ENCODE measurements at regions not wholly inside any gene's neighbourhood (a gene's known extent, or its start where the extent isn't known, plus 50 kb on each side); places are given as distances from the start of the nearest gene placed in this dataset.

DNA sequence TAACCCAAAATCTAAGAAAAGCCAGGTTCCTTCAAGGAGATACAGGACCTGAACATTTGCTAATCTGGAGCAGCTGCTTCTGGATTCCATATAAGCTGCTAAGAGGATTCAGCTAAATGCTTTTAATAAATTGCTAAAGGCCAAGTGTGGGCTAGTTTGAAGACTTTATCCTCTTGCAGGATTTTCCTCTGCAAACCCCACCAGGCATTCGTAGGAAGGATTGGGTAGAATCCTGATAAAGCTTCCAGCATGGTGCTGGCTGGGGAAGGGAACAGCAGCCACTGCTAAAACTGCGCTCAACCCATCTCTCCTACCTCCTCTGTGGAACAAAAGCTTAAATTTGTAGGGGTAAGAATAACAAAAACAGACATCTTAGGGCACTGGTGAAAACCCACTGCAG is 61.3 kb upstream of the TAB3 start:
- WGBS, 3 donors: 60 to 76% (median 62%) methylated on average over 2 of the region's 2 CpGs
- TF ChIP-seq EP300 (IDR thresholded peaks at IDR 0.05) (no peak), POLR2A (IDR thresholded peaks at IDR 0.05) (no peak)
- TF ChIP-seq, protein P1, sequence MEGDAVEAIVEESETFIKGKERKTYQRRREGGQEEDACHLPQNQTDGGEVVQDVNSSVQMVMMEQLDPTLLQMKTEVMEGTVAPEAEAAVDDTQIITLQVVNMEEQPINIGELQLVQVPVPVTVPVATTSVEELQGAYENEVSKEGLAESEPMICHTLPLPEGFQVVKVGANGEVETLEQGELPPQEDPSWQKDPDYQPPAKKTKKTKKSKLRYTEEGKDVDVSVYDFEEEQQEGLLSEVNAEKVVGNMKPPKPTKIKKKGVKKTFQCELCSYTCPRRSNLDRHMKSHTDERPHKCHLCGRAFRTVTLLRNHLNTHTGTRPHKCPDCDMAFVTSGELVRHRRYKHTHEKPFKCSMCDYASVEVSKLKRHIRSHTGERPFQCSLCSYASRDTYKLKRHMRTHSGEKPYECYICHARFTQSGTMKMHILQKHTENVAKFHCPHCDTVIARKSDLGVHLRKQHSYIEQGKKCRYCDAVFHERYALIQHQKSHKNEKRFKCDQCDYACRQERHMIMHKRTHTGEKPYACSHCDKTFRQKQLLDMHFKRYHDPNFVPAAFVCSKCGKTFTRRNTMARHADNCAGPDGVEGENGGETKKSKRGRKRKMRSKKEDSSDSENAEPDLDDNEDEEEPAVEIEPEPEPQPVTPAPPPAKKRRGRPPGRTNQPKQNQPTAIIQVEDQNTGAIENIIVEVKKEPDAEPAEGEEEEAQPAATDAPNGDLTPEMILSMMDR (IDR thresholded peaks at IDR 0.05): no peak
- Histone ChIP-seq H3K36me3 (no peaks in the 10 kb centered on the region), H3K4me1 (ENCODE audit: insufficient read depth) (no peaks in the 10 kb centered on the region), H3K9me3 (no peaks in the 10 kb centered on the region), H3K27me3 (no peaks in the 10 kb centered on the region), H3K27ac (no peak overlapping the region), H3K4me3 (no peak overlapping the region)
- intact Hi-C loops (cut with DNase I): no loop called here
- no peak for DNase-seq

DNA sequence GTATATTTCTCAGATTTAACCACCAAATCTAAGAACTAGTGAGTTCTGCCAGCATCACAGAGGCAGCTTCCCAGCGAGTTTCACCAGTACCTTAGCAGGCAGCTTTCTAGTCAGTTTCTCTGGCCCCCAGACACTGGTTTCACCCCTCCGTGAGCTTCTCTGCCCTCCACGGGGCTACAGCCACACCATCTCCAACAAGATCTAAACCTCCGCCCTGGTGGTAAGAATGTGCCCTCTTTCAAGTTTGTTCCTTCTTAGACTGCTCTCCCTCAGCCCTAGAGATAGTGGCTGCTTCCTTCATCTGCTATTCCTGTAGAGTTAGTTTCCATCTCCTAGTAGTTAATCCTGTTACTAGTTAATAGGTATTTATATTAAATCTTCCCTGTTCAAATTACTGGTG is 60.5 kb upstream of the TAB3 start:
- H3K36me3 ChIP-seq: no peaks in the 10 kb centered on the region
- no peaks in the 10 kb centered on the region for H3K4me1 ChIP-seq (ENCODE audit: insufficient read depth)
- no peak overlapping the region for H3K4me3 ChIP-seq
- intact Hi-C loops (cut with DNase I): no loop called here
- no peaks in the 10 kb centered on the region for H3K9me3 ChIP-seq
- DNase-seq: no peak
- H3K27me3 ChIP-seq: no peaks in the 10 kb centered on the region
- TF ChIP-seq POLR2A (IDR thresholded peaks at IDR 0.05) (no peak), EP300 (IDR thresholded peaks at IDR 0.05) (no peak)
- TF ChIP-seq, protein P1 (IDR thresholded peaks at IDR 0.05): no peak
- WGBS, 3 donors: 57 to 81% (median 72%) methylated on average over 4 of the region's 4 CpGs
- no peak overlapping the region for H3K27ac ChIP-seq

DNA sequence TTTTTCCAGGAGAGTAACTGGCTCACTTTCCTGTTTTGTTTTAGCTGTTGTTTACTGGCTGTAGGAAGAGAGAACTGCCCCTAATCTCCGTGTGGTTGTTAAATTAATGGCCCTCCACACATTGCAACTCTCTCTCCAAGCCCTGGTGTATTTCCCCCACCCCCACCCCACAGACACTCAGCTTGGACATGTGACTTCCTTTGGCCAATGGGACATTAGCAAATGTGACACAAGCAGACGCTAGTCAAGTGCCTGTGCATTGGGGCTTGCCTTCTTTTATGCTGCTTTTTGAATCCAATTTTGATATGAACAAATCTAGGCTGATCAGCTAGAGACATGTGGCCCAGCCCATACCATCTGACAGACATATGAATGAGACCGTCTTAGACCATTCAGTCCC is 59.6 kb upstream of the TAB3 start:
- no peaks in the 10 kb centered on the region for H3K27me3 ChIP-seq
- H3K27ac ChIP-seq: no peak overlapping the region
- no peak for DNase-seq
- H3K36me3 ChIP-seq: no peaks in the 10 kb centered on the region
- no peaks in the 10 kb centered on the region for H3K9me3 ChIP-seq
- TF ChIP-seq POLR2A (IDR thresholded peaks at IDR 0.05) (no peak), EP300 (IDR thresholded peaks at IDR 0.05) (no peak)
- TF ChIP-seq, protein P1 (IDR thresholded peaks at IDR 0.05): no peak
- 49 to 58% (median 50%) methylated on average over 3 of the region's 3 CpGs for WGBS, 3 donors
- intact Hi-C loops (cut with DNase I): no loop called here
- no peak overlapping the region for H3K4me3 ChIP-seq
- H3K4me1 ChIP-seq (ENCODE audit: insufficient read depth): no peaks in the 10 kb centered on the region

DNA sequence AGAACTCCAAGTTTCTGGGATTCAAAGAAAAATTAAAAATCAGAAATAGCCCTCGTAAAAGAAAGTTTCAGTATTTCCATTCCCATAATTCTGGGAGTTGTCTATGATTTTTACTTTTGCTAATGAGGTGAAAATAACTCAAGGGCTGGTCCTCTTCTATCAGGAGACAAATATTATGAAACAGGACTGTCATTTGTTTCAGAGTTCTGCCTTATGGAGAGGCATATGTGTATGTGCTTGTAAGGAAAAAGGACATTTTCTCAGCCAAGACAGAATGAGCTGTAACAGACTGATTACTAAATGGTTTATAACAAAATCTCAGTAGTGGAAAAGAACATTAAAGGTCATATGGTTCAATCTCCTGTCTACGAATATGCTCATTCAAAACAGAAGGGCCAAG is 59.0 kb upstream of the TAB3 start:
- Histone ChIP-seq H3K36me3 (no peaks in the 10 kb centered on the region), H3K4me3 (no peak overlapping the region), H3K27ac (no peak overlapping the region), H3K4me1 (ENCODE audit: insufficient read depth) (no peaks in the 10 kb centered on the region), H3K27me3 (no peaks in the 10 kb centered on the region), H3K9me3 (no peaks in the 10 kb centered on the region)
- intact Hi-C loops (cut with DNase I): no loop called here
- 52 to 56% (median 53%) methylated on average over 2 of the region's 2 CpGs for WGBS, 3 donors
- TF ChIP-seq POLR2A (IDR thresholded peaks at IDR 0.05): no peak
- no peak for TF ChIP-seq EP300 (IDR thresholded peaks at IDR 0.05)
- TF ChIP-seq, protein P1 (IDR thresholded peaks at IDR 0.05): no peak
- no peak for DNase-seq

DNA sequence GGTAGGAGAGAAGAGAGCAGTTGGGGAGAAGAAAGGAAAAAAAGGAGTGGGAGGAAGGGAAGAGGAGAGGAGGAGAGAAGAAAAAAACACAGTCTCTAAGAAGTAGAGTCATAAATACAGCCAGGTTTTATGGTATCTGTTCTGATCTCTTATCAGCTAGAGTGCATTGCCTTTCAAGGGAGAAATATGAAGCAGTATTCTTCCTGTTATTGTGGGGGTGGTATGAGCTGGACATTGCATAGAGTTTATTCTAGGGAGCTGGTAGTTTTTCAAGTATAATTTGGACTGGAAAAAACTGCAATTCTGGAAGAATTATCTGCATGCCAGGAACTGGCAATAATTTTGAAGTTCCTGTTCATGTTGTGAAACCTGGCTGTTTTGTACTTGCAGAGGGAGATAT is 54.9 kb upstream of the TAB3 start:
- Histone ChIP-seq H3K4me1 (ENCODE audit: insufficient read depth) (no peaks in the 10 kb centered on the region), H3K36me3 (no peaks in the 10 kb centered on the region), H3K4me3 (no peak overlapping the region), H3K27me3 (no peaks in the 10 kb centered on the region), H3K9me3 (no peaks in the 10 kb centered on the region), H3K27ac (no peak overlapping the region)
- intact Hi-C loops (cut with DNase I): no loop called here
- TF ChIP-seq, protein P1 (IDR thresholded peaks at IDR 0.05): no peak
- TF ChIP-seq POLR2A (IDR thresholded peaks at IDR 0.05) (no peak), EP300 (IDR thresholded peaks at IDR 0.05) (no peak)
- no peak for DNase-seq

Data from ovary (tissue), 7 donors.